Mammary epithelial cell (primary cell): ENCODE measurements at regions not wholly inside any gene's neighbourhood (a gene's known extent, or its start where the extent isn't known, plus 50 kb on each side); places are given as distances from the start of the nearest gene placed in this dataset.

ENCODE experiments used
- EZH2 ChIP-seq: IDR thresholded peaks from 2 replicates; pipeline ENCODE4 v1.6.1; 2012; ENCODE audit warnings: low read length, inconsistent platforms, borderline replicate concordance
- TF ChIP-seq, protein P1 (sequence below), 2 donors: IDR thresholded peaks in 1 of 2; conservative IDR thresholded peaks in 1 of 2; 2 replicates each; pipeline ENCODE4 v1.5.1; 2011 to 2012; ENCODE audit warnings: inconsistent platforms in 2 of 2, low read length in 2 of 2, mild to moderate bottlenecking in 2 of 2, control low read depth in 1 of 2, low read depth in 1 of 2; ENCODE audit not compliant: insufficient read depth in 1 of 2; ENCODE audit errors: extremely low read depth in 1 of 2

DNA sequence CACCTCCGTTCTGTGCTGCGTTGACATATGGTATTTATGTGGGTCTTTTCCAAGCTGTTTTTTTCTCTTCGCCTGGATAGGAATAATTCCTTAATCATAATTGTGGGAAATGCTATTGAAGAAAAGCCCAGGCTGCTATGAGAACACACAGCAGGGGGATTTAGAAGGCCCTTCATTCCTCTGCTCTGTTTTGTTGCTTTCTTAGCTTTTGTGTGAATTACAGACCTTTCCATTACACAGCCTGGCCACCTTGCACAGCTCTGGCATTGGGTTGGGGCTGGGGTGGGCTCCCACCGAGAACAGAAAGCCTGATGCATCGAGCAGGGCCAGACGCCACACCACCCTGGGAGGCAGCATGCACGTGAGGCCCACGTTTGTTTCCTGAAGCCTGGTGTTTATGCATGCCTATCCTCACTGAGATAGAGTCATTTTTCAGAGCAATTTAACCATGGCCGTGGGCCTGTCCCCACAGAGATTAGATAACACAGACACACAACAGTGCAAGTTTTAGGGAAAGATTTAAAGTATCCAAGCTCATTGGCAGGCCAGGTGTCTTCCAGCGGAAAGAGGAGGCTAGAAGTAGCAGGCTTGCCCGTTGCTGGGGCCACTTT lies 287.6 kb upstream of the PWP1 start:
- TF ChIP-seq, protein P1, sequence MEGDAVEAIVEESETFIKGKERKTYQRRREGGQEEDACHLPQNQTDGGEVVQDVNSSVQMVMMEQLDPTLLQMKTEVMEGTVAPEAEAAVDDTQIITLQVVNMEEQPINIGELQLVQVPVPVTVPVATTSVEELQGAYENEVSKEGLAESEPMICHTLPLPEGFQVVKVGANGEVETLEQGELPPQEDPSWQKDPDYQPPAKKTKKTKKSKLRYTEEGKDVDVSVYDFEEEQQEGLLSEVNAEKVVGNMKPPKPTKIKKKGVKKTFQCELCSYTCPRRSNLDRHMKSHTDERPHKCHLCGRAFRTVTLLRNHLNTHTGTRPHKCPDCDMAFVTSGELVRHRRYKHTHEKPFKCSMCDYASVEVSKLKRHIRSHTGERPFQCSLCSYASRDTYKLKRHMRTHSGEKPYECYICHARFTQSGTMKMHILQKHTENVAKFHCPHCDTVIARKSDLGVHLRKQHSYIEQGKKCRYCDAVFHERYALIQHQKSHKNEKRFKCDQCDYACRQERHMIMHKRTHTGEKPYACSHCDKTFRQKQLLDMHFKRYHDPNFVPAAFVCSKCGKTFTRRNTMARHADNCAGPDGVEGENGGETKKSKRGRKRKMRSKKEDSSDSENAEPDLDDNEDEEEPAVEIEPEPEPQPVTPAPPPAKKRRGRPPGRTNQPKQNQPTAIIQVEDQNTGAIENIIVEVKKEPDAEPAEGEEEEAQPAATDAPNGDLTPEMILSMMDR (conservative IDR thresholded peaks at IDR 0.05 in 1 of 2, IDR thresholded peaks at IDR 0.05 in 1 of 2; ENCODE audit: extremely low read depth in 1 of 2, insufficient read depth in 1 of 2, low read depth in 1 of 2, low read length in 2 of 2) = no peak
- no peak for TF ChIP-seq EZH2
